ENCODE measurements at regions not wholly inside any gene's neighbourhood (a gene's known extent, or its start where the extent isn't known, plus 50 kb on each side); places are given as distances from the start of the nearest gene placed in this dataset.

- TF ChIP-seq YY1 (IDR thresholded peaks at IDR 0.05; ENCODE audit: low read depth) = no peak
These were observed 144.6 kb upstream of the MKLN1 start for GRCh38 chr7:131183072-131183471.

- TF ChIP-seq CREB1 (IDR thresholded peaks at IDR 0.05; ENCODE audit: low read depth) (no peak), YY1 (IDR thresholded peaks at IDR 0.05; ENCODE audit: low read depth) (no peak), NFIC (IDR thresholded peaks at IDR 0.05) (no peak), REST (IDR thresholded peaks at IDR 0.05; ENCODE audit: low read depth) (no peak), TAF1 (IDR thresholded peaks at IDR 0.05; ENCODE audit: low read depth) (no peak), TEAD4 (IDR thresholded peaks at IDR 0.05) (no peak), EGR1 (IDR thresholded peaks at IDR 0.05) (no peak), FOXM1 (IDR thresholded peaks at IDR 0.05; ENCODE audit: borderline replicate concordance, low read depth) (no peak), USF1 (IDR thresholded peaks at IDR 0.05) (no peak), MAX (IDR thresholded peaks at IDR 0.05) (no peak), EP300 (IDR thresholded peaks at IDR 0.05; ENCODE audit: borderline replicate concordance) (no peak), ZBTB7A (IDR thresholded peaks at IDR 0.05; ENCODE audit: low read depth) (no peak), RAD21 (IDR thresholded peaks at IDR 0.05; ENCODE audit: low read depth) (no peak)
These were observed 144.0 kb upstream of the MKLN1 start for GRCh38 chr7:131183611-131184119.

- TF ChIP-seq REST (IDR thresholded peaks at IDR 0.05; ENCODE audit: low read depth) = no peak
- no peak for TF ChIP-seq EP300 (IDR thresholded peaks at IDR 0.05; ENCODE audit: borderline replicate concordance)
- no peak for TF ChIP-seq NFIC (IDR thresholded peaks at IDR 0.05)
- no peak for TF ChIP-seq CREB1 (IDR thresholded peaks at IDR 0.05; ENCODE audit: low read depth)
These were observed 140.9 kb upstream of the MKLN1 start for GRCh38 chr7:131186816-131187215.

GRCh38 chr7:131188367-131189339 lies 139.0 kb upstream of the MKLN1 start:
- TF ChIP-seq USF1 (IDR thresholded peaks at IDR 0.05) (no peak), ZBTB7A (IDR thresholded peaks at IDR 0.05; ENCODE audit: low read depth) (no peak), FOXM1 (IDR thresholded peaks at IDR 0.05; ENCODE audit: borderline replicate concordance, low read depth) (no peak), EP300 (IDR thresholded peaks at IDR 0.05; ENCODE audit: borderline replicate concordance) (no peak), CREB1 (IDR thresholded peaks at IDR 0.05; ENCODE audit: low read depth) (no peak), MAX (IDR thresholded peaks at IDR 0.05) (no peak), CEBPB (IDR thresholded peaks at IDR 0.05) (no peak), RAD21 (IDR thresholded peaks at IDR 0.05; ENCODE audit: low read depth) (no peak), REST (IDR thresholded peaks at IDR 0.05; ENCODE audit: low read depth) (no peak), TCF12 (IDR thresholded peaks at IDR 0.05; ENCODE audit: low read depth) (no peak), TEAD4 (IDR thresholded peaks at IDR 0.05) (no peak), EGR1 (IDR thresholded peaks at IDR 0.05) (no peak), TAF1 (IDR thresholded peaks at IDR 0.05; ENCODE audit: low read depth) (no peak), YY1 (IDR thresholded peaks at IDR 0.05; ENCODE audit: low read depth) (no peak), NFIC (IDR thresholded peaks at IDR 0.05) (no peak)

Data from Ishikawa (cell line).